Skin epidermis (tissue), 12 donors: ENCODE measurements at regions not wholly inside any gene's neighbourhood (a gene's known extent, or its start where the extent isn't known, plus 50 kb on each side); places are given as distances from the start of the nearest gene placed in this dataset.

ENCODE experiments used
- H3K27ac ChIP-seq, 21 experiments: fragments of 200-600 bp; sonication (generic) in 11 of 21; one replicate each; pipeline ENCODE4 v1.5.0; 2020; ENCODE audit warnings: mild to moderate bottlenecking in 3 of 21, inconsistent platforms in 2 of 21, moderate library complexity in 2 of 21
- H3K4me3 ChIP-seq, 7 experiments: fragments of 200-600 bp; sonication (generic) in 2 of 7; one replicate each; pipeline ENCODE4 v1.5.0; 2020; ENCODE audit warnings: inconsistent platforms in 2 of 7, mild to moderate bottlenecking in 2 of 7, moderate library complexity in 1 of 7

- no peak overlapping the region for H3K27ac ChIP-seq
- no peak overlapping the region for H3K4me3 ChIP-seq
These were observed 88.7 kb upstream of the IQSEC1 start for GRCh38 chr3:13161771-13162535.

GRCh38 chr3:13161021-13161759 is 88.0 kb upstream of the IQSEC1 start:
- no peak overlapping the region for H3K4me3 ChIP-seq
- H3K27ac ChIP-seq = no peak overlapping the region

- H3K4me3 ChIP-seq = no peak overlapping the region
- H3K27ac ChIP-seq = no peak overlapping the region
These were observed 87.4 kb upstream of the IQSEC1 start for GRCh38 chr3:13160619-13161018.

GRCh38 chr3:13159890-13160289 is 86.7 kb upstream of the IQSEC1 start:
- H3K27ac ChIP-seq = no peak overlapping the region
- no peak overlapping the region for H3K4me3 ChIP-seq

- Histone ChIP-seq H3K4me3 (no peak overlapping the region), H3K27ac (no peak overlapping the region)
These were observed 85.6 kb upstream of the IQSEC1 start for GRCh38 chr3:13158871-13159270.

GRCh38 chr3:13158408-13158807 is 85.2 kb upstream of the IQSEC1 start:
- no peak overlapping the region for H3K27ac ChIP-seq

GRCh38 chr3:13157986-13158385 is 84.8 kb upstream of the IQSEC1 start:
- no peak overlapping the region for H3K4me3 ChIP-seq
- H3K27ac ChIP-seq = no peak overlapping the region

More at GRCh38 chr3:13158408-13158807, 85.2 kb upstream of the IQSEC1 start:
- H3K4me3 ChIP-seq = no peak overlapping the region

GRCh38 chr3:13152826-13153710 is 79.8 kb upstream of the IQSEC1 start:
- no peak overlapping the region for H3K4me3 ChIP-seq
- H3K27ac ChIP-seq = no peak overlapping the region

GRCh38 chr3:13150624-13151023 is 77.4 kb upstream of the IQSEC1 start:
- Histone ChIP-seq H3K4me3 (no peak overlapping the region), H3K27ac (no peak overlapping the region)

GRCh38 chr3:13149330-13150108 is 76.3 kb upstream of the IQSEC1 start:
- Histone ChIP-seq H3K4me3 (no peak overlapping the region), H3K27ac (no peak overlapping the region)

GRCh38 chr3:13148561-13149329 is 75.5 kb upstream of the IQSEC1 start:
- H3K27ac ChIP-seq = no peak overlapping the region
- H3K4me3 ChIP-seq = no peak overlapping the region

GRCh38 chr3:13148126-13148525 is 74.9 kb upstream of the IQSEC1 start:
- Histone ChIP-seq H3K4me3 (no peak overlapping the region), H3K27ac (no peak overlapping the region)

GRCh38 chr3:13147344-13147743 is 74.1 kb upstream of the IQSEC1 start:
- H3K27ac ChIP-seq = no peak overlapping the region
- no peak overlapping the region for H3K4me3 ChIP-seq

- H3K27ac ChIP-seq = no peak overlapping the region
- no peak overlapping the region for H3K4me3 ChIP-seq
These were observed 73.5 kb upstream of the IQSEC1 start for GRCh38 chr3:13146643-13147143.

GRCh38 chr3:13145826-13146642 is 72.8 kb upstream of the IQSEC1 start:
- no peak overlapping the region for H3K27ac ChIP-seq

GRCh38 chr3:13145131-13145825 is 72.0 kb upstream of the IQSEC1 start:
- no peak overlapping the region for H3K27ac ChIP-seq
- H3K4me3 ChIP-seq = no peak overlapping the region

More at GRCh38 chr3:13145826-13146642, 72.8 kb upstream of the IQSEC1 start:
- no peak overlapping the region for H3K4me3 ChIP-seq
